Activated naive CD8-positive, alpha-beta T cell treated with anti-CD3 and anti-CD28 coated beads, Interleukin-2, amount 10 ng/mL, durations not matched to agents 7 days and 5 days (primary cell): ENCODE measurements at regions not wholly inside any gene's neighbourhood (a gene's known extent, or its start where the extent isn't known, plus 50 kb on each side); places are given as distances from the start of the nearest gene placed in this dataset.

Experiments
- ATAC-seq: fragments of 150-1000 bp; cut with Tn5 transposase; one replicate; pipeline ENCODE4 v1.10.0; 2021; ENCODE audit warnings: low read depth, moderate library complexity
- POLR2A ChIA-PET: fragments of 350-600 bp; sonication (Branson Sonifier 250); formaldehyde crosslinking; loops from one replicate; lab custom pipeline; 2021; ENCODE audit warnings: antibody characterized with exemption; lab: Charles Lee
- DNase-seq: peaks from one replicate; pipeline ENCODE4 v3.0.0; 2021
- H3K27ac Mint-ChIP-seq: one replicate; pipeline ENCODE4 v1.8.0; 2022; ENCODE audit warnings: mild to moderate bottlenecking, mixed read lengths
- H3K27me3 Mint-ChIP-seq: one replicate; pipeline ENCODE4 v1.8.0; 2022; ENCODE audit warnings: mild to moderate bottlenecking, moderate library complexity, mixed read lengths
- H3K36me3 Mint-ChIP-seq: one replicate; pipeline ENCODE4 v1.8.0; 2021; ENCODE audit warnings: mild to moderate bottlenecking, mixed read lengths
- H3K4me1 Mint-ChIP-seq: one replicate; pipeline ENCODE4 v1.8.0; 2021; ENCODE audit warnings: mixed read lengths
- H3K4me3 Mint-ChIP-seq: one replicate; pipeline ENCODE4 v1.8.0; 2022; ENCODE audit warnings: mild to moderate bottlenecking, moderate library complexity, mixed read lengths
- H3K9me3 Mint-ChIP-seq: one replicate; pipeline ENCODE4 v1.8.0; 2021; ENCODE audit warnings: mixed read lengths

- Mint-ChIP-seq H3K4me1 (no peaks in the 10 kb centered on the region), H3K27me3 (no peaks in the 10 kb centered on the region), H3K36me3 (no peaks in the 10 kb centered on the region), H3K27ac (no peak overlapping the region), H3K9me3 (peaks cover 9% of the 10 kb centered on the region), H3K4me3 (no peak overlapping the region)
- ATAC-seq (no peak), DNase-seq (no peak)
- POLR2A ChIA-PET = no interaction called here
Observed at GRCh38 chr13:87035526-87035925, 635.6 kb upstream of the SLITRK5 start.

- H3K27me3 Mint-ChIP-seq = no peaks in the 10 kb centered on the region
Observed at GRCh38 chr13:87042946-87043345, 628.2 kb upstream of the SLITRK5 start.

GRCh38 chr13:87052731-87053130 is 618.4 kb upstream of the SLITRK5 start:
- DNase-seq = no peak
- Mint-ChIP-seq H3K27me3 (no peaks in the 10 kb centered on the region), H3K4me1 (no peaks in the 10 kb centered on the region), H3K4me3 (no peak overlapping the region), H3K36me3 (no peaks in the 10 kb centered on the region), H3K9me3 (peaks cover 3% of the 10 kb centered on the region), H3K27ac (no peak overlapping the region)
- POLR2A ChIA-PET = no interaction called here
- no peak for ATAC-seq

More at GRCh38 chr13:87042946-87043345, 628.2 kb upstream of the SLITRK5 start:
- no peak overlapping the region for H3K4me3 Mint-ChIP-seq
- no peak for DNase-seq
- H3K9me3 Mint-ChIP-seq = peaks cover 4% of the 10 kb centered on the region
- H3K27ac Mint-ChIP-seq = no peak overlapping the region
- POLR2A ChIA-PET = no interaction called here
- H3K36me3 Mint-ChIP-seq = no peaks in the 10 kb centered on the region
- no peak for ATAC-seq
- no peaks in the 10 kb centered on the region for H3K4me1 Mint-ChIP-seq

- H3K36me3 Mint-ChIP-seq = no peaks in the 10 kb centered on the region
- no peak overlapping the region for H3K27ac Mint-ChIP-seq
- DNase-seq (no peak), ATAC-seq (no peak)
- H3K27me3 Mint-ChIP-seq = no peaks in the 10 kb centered on the region
- H3K4me3 Mint-ChIP-seq = no peak overlapping the region
- H3K9me3 Mint-ChIP-seq = peaks cover 2% of the 10 kb centered on the region
- POLR2A ChIA-PET = no interaction called here
- H3K4me1 Mint-ChIP-seq = no peaks in the 10 kb centered on the region
Observed at GRCh38 chr13:87057807-87058520, 613.2 kb upstream of the SLITRK5 start.

GRCh38 chr13:87058786-87059329 is 612.3 kb upstream of the SLITRK5 start:
- Mint-ChIP-seq H3K27me3 (no peaks in the 10 kb centered on the region), H3K9me3 (no peaks in the 10 kb centered on the region), H3K27ac (no peak overlapping the region), H3K36me3 (no peaks in the 10 kb centered on the region), H3K4me3 (no peak overlapping the region), H3K4me1 (no peaks in the 10 kb centered on the region)
- no peak for DNase-seq
- POLR2A ChIA-PET = no interaction called here
- ATAC-seq = no peak

- Mint-ChIP-seq H3K4me1 (no peaks in the 10 kb centered on the region), H3K27ac (no peak overlapping the region), H3K4me3 (no peak overlapping the region), H3K27me3 (no peaks in the 10 kb centered on the region), H3K9me3 (no peaks in the 10 kb centered on the region), H3K36me3 (no peaks in the 10 kb centered on the region)
- ATAC-seq (no peak), DNase-seq (no peak)
- POLR2A ChIA-PET = no interaction called here
Observed at GRCh38 chr13:87078947-87079795, 592.0 kb upstream of the SLITRK5 start.

GRCh38 chr13:87080100-87080779 is 590.9 kb upstream of the SLITRK5 start:
- Mint-ChIP-seq H3K9me3 (peaks cover 3% of the 10 kb centered on the region), H3K36me3 (no peaks in the 10 kb centered on the region), H3K4me1 (no peaks in the 10 kb centered on the region), H3K27ac (no peak overlapping the region), H3K4me3 (no peak overlapping the region), H3K27me3 (no peaks in the 10 kb centered on the region)
- POLR2A ChIA-PET = no interaction called here
- ATAC-seq (no peak), DNase-seq (no peak)

- H3K9me3 Mint-ChIP-seq = peaks cover 3% of the 10 kb centered on the region
- H3K36me3 Mint-ChIP-seq = no peaks in the 10 kb centered on the region
- H3K27ac Mint-ChIP-seq = no peak overlapping the region
- ATAC-seq = no peak
- DNase-seq = no peak
- H3K4me1 Mint-ChIP-seq = no peaks in the 10 kb centered on the region
- POLR2A ChIA-PET = no interaction called here
- H3K4me3 Mint-ChIP-seq = no peak overlapping the region
- no peaks in the 10 kb centered on the region for H3K27me3 Mint-ChIP-seq
Observed at GRCh38 chr13:87084192-87084591, 587.0 kb upstream of the SLITRK5 start.

GRCh38 chr13:87087741-87088140 is 583.4 kb upstream of the SLITRK5 start:
- peaks cover 3% of the 10 kb centered on the region for H3K9me3 Mint-ChIP-seq
- no peaks in the 10 kb centered on the region for H3K27me3 Mint-ChIP-seq
- H3K4me3 Mint-ChIP-seq = no peak overlapping the region
- POLR2A ChIA-PET = no interaction called here
- H3K4me1 Mint-ChIP-seq = no peaks in the 10 kb centered on the region
- ATAC-seq (no peak), DNase-seq (no peak)
- H3K36me3 Mint-ChIP-seq = no peaks in the 10 kb centered on the region
- no peak overlapping the region for H3K27ac Mint-ChIP-seq

- no peak overlapping the region for H3K4me3 Mint-ChIP-seq
- no peak overlapping the region for H3K27ac Mint-ChIP-seq
- no peaks in the 10 kb centered on the region for H3K4me1 Mint-ChIP-seq
- DNase-seq (no peak), ATAC-seq (no peak)
- no peaks in the 10 kb centered on the region for H3K36me3 Mint-ChIP-seq
- no peaks in the 10 kb centered on the region for H3K27me3 Mint-ChIP-seq
- peaks cover 2% of the 10 kb centered on the region for H3K9me3 Mint-ChIP-seq
- POLR2A ChIA-PET = no interaction called here
Observed at GRCh38 chr13:87089391-87089790, 581.8 kb upstream of the SLITRK5 start.

GRCh38 chr13:87093399-87093798 is 577.8 kb upstream of the SLITRK5 start:
- POLR2A ChIA-PET = no interaction called here
- no peaks in the 10 kb centered on the region for H3K4me1 Mint-ChIP-seq
- no peak overlapping the region for H3K27ac Mint-ChIP-seq
- H3K27me3 Mint-ChIP-seq = no peaks in the 10 kb centered on the region
- H3K36me3 Mint-ChIP-seq = no peaks in the 10 kb centered on the region
- no peak for DNase-seq
- no peaks in the 10 kb centered on the region for H3K9me3 Mint-ChIP-seq
- no peak for ATAC-seq
- H3K4me3 Mint-ChIP-seq = no peak overlapping the region

- DNase-seq = no peak
- Mint-ChIP-seq H3K36me3 (no peaks in the 10 kb centered on the region), H3K9me3 (no peaks in the 10 kb centered on the region), H3K27me3 (no peaks in the 10 kb centered on the region), H3K4me1 (no peaks in the 10 kb centered on the region), H3K27ac (no peak overlapping the region), H3K4me3 (no peak overlapping the region)
- ATAC-seq = no peak
- POLR2A ChIA-PET = no interaction called here
Observed at GRCh38 chr13:87094646-87095045, 576.5 kb upstream of the SLITRK5 start.

GRCh38 chr13:87100431-87100830 is 570.7 kb upstream of the SLITRK5 start:
- no peak overlapping the region for H3K4me3 Mint-ChIP-seq
- no peaks in the 10 kb centered on the region for H3K27me3 Mint-ChIP-seq
- H3K36me3 Mint-ChIP-seq = no peaks in the 10 kb centered on the region
- H3K27ac Mint-ChIP-seq = no peak overlapping the region
- H3K9me3 Mint-ChIP-seq = no peaks in the 10 kb centered on the region
- DNase-seq (no peak), ATAC-seq (no peak)
- H3K4me1 Mint-ChIP-seq = no peaks in the 10 kb centered on the region
- POLR2A ChIA-PET = no interaction called here
